LHCN-M2 (cell line): ENCODE measurements at regions not wholly inside any gene's neighbourhood (a gene's known extent, or its start where the extent isn't known, plus 50 kb on each side); places are given as distances from the start of the nearest gene placed in this dataset.
"Not testable (repeated sequence)": the region's sequence is repeated elsewhere in the genome, so short reads cannot be mapped to it uniquely, and the experiment has no call there.

Experiments used
- DNase-seq: peaks from one replicate; pipeline ENCODE4 v3.0.0-alpha.2; 2012; ENCODE audit warnings: low read depth

GRCh38 chr13:85608255-85608829 lies 190.9 kb downstream of the SLITRK6 start:
- DNase-seq: no peak

- DNase-seq: no peak
Measured at GRCh38 chr13:85603735-85604134, 195.5 kb downstream of the SLITRK6 start.

GRCh38 chr13:85601526-85601925 lies 197.7 kb downstream of the SLITRK6 start:
- no peak for DNase-seq

- no peak for DNase-seq
Measured at GRCh38 chr13:85597790-85598500, 201.3 kb downstream of the SLITRK6 start.

GRCh38 chr13:85592211-85592610 lies 207.0 kb downstream of the SLITRK6 start:
- no peak for DNase-seq

GRCh38 chr13:85590231-85590931 lies 208.8 kb downstream of the SLITRK6 start:
- DNase-seq: no peak

GRCh38 chr13:85589021-85589420 lies 210.2 kb downstream of the SLITRK6 start:
- no peak for DNase-seq

- no peak for DNase-seq
Measured at GRCh38 chr13:85588359-85588758, 210.9 kb downstream of the SLITRK6 start.

- no peak for DNase-seq
Measured at GRCh38 chr13:85586856-85587255, 212.4 kb downstream of the SLITRK6 start.

GRCh38 chr13:85586422-85586831 lies 212.8 kb downstream of the SLITRK6 start:
- no peak for DNase-seq

- no peak for DNase-seq
Measured at GRCh38 chr13:85582890-85583289, 216.3 kb downstream of the SLITRK6 start.

GRCh38 chr13:85575110-85575509 lies 224.1 kb downstream of the SLITRK6 start:
- no peak for DNase-seq

- DNase-seq: no peak
Measured at GRCh38 chr13:85567909-85568308, 231.3 kb downstream of the SLITRK6 start.

- DNase-seq: no peak
Measured at GRCh38 chr13:85565652-85566051, 233.6 kb downstream of the SLITRK6 start.

GRCh38 chr13:85564598-85564997 lies 234.6 kb downstream of the SLITRK6 start:
- no peak for DNase-seq

- no peak for DNase-seq
Measured at GRCh38 chr13:85562282-85562681, 236.9 kb downstream of the SLITRK6 start.

GRCh38 chr13:85557691-85558467 lies 241.3 kb downstream of the SLITRK6 start:
- no peak for DNase-seq

GRCh38 chr13:85551012-85551411 lies 248.2 kb downstream of the SLITRK6 start:
- no peak for DNase-seq

GRCh38 chr13:85549819-85550218 lies 249.4 kb downstream of the SLITRK6 start:
- no peak for DNase-seq

- DNase-seq: not testable (repeated sequence)
Measured at GRCh38 chr13:85548845-85549244, 250.4 kb downstream of the SLITRK6 start.

- DNase-seq: no peak
Measured at GRCh38 chr13:85545771-85546170, 253.4 kb downstream of the SLITRK6 start.

GRCh38 chr13:85544756-85545155 lies 254.5 kb downstream of the SLITRK6 start:
- no peak for DNase-seq
